Embryonic facial prominence (tissue), 1 donor: ENCODE measurements at regions not wholly inside any gene's neighbourhood (a gene's known extent, or its start where the extent isn't known, plus 50 kb on each side); places are given as distances from the start of the nearest gene placed in this dataset.

Experiments used
- DNase-seq: peaks from one replicate; pipeline ENCODE4 v3.0.0-alpha.2; 2016; ENCODE audit errors: extremely low spot score

DNA sequence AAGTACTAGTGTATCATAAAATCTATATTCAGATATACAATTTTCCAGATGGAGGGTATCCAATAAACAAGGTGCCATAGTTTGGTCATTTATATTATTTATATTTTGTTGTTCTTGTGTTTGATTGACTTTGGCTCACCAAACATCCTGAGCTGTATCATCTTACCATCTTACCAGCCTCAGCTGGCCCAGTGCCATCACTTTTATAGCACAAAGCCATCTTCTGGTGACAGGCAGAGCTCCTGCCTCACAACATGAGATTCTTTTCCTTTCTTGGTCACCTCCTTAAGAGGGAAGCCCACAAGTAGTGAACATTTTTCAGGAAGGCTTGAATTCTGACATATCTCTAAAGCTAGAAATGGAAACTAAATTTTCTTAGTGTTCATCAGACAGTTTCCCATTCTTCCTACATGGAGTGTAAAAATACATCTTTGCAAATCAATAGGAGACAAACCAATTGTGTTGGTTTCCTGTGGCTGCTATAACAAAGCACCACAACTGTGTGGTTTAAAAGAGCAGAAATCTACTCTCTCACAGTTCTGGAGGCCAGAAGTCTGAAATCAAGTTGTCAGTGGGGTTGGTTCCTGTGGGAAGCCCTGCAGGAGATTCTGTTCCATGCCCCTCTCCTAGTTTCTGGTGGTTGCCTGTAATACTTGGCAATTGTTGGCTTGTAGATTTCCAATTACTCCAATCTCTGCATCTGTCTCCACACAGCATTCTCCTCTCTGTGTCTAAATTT, 341.8 kb downstream of the MAN2A1 start:
- DNase-seq: no peak

DNA sequence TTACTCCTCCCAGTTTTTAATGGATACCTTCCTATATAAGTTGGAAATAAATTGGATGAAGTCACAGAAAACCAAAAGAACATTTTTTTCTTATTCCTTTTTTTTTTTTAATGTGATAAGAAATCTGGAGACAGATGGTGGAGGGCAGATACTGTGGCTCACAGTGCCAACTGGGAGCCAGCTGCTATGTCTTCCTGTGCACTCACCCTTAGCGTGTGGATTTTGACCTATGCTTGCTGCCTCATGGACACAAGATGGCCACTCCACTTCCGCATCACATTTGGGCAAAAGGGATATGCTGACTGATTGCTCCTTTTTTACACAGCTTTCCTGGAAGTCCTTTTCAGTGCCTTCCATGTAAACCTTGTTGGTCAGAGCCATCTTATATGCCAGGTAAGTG, 342.6 kb downstream of the MAN2A1 start:
- DNase-seq: no peak

DNA sequence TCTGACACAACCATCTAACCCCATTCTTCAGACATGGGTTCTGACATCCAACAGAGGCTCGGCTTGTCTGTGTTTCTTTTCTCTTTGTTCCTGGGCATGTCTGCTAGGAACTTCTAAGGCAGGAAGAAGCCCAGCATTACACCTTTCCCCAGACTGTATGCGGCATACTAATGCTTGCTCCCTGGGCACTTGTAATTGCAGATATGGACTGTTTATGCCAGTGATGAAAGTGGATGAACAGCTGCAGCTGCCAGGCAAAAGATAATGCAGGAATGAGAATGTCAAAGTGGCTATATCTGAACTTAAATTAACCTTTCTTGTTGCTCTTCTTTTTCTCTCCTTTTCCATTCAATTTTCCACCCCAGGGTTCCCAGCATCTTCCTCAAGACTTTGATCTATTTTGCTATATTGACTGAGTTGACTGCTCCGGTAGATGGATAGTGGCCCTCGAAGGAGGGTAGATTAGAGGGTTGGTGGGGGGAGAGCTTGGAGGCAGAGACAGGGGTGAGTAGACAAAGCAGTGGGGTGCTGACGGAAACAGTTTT, 344.4 kb downstream of the MAN2A1 start:
- no peak for DNase-seq

DNA sequence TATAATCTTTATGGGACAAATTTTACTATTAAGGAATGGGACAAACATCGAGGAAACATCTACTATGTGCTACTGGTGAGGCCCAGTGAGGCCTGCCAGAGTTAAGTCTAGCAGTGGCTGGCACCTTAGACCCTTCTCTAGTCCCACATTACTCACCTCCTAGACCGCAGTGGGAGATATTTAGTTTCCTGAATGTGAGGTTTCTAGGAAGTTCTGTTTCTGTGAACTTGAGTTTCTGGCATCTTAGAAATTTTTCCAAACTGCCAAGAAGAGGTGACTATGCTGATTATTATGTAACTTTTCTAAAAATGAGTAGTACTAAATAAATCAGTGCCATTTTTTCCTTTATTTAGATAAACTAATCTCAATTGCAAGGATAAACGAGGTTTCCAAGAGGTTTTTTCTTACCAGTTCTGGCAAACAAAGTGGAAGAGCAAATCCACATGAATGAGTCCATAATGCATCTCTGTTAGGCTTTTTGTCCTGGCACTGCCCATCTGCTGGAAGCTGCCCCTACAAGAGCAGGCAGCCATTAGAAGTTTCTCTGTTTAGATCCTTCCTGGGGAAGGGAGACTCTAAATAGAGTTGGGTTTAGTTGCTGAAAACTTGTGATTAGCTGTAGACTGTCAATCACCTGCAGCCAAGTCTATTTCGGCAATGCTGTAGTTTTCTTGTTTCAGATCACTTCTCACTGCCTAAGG, 348.7 kb downstream of the MAN2A1 start:
- DNase-seq: no peak

DNA sequence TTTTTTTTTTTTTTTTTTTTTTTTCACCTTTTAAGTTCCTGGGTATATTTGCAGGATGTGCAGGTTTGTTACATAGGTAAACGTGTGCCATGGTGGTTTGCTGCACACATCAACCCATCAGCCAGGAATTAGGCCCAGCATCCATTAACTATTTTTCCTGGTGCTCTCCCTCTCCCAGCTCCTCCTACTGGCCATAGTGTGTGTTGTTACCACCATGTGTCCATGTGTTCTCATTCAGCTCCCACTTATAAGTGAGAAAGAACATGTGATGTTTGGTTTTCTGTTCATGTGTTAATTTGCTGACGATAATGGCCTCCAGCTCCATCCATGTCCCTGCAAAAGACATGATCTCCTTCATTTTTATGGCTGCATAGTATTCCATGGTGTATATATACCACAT, 350.5 kb downstream of the MAN2A1 start:
- DNase-seq: no peak

DNA sequence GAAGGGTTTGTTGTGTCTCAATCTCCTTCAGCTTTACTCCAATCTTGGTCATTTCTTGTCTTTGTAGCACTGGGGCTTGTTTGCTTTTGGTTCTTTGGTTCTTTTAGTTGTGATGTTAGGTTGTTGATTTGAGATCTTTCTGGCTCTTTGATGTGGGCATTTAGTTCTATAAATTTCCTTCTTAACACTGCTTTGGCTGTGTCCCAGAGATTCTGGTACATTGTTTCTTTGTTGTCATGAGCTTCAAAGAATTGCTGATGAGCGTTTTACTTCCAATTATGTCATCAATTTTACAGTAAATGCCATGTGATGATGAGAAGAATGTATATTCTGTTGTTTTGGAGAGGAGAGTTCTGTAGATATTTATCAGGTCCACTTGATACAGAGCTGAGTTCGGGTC, 353.3 kb downstream of the MAN2A1 start:
- no peak for DNase-seq

DNA sequence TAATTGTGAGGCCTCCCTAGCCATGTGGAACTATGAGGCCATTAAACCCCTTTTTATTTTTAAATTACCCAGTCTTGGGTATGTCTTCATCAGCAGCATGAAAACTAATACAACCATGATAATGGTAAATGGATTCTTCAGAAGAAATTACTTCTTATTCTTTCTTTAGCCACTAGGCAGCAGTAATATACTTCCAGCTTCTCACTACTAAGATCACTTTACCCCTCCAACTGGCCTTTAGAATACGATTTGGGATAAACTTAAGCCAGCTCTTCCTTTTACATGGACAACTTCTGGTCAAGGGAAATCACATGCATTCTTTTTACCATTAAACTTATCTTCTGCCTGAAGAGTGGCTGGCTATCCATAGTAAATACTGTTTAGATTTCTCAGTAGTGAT, 355.4 kb downstream of the MAN2A1 start:
- DNase-seq: no peak

DNA sequence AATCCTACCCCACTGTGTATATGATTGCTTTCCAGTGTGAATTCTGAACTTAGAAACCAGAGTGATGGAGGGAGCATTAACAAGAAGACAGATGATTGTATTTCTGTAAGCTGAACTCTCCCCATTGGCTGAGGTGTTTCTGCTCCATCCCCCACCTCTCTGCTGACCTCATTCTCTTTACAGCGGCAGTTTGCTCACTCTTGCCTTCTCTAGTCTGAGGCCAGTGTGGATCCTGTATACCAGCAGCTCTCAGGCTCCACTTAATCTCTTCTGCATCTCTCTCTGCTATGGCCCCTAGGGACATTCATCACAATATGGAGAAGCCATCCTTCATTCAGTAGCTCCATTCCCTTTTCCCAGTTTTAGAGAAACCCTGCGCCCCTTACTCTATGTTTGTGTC, 358.8 kb downstream of the MAN2A1 start:
- DNase-seq: no peak

DNA sequence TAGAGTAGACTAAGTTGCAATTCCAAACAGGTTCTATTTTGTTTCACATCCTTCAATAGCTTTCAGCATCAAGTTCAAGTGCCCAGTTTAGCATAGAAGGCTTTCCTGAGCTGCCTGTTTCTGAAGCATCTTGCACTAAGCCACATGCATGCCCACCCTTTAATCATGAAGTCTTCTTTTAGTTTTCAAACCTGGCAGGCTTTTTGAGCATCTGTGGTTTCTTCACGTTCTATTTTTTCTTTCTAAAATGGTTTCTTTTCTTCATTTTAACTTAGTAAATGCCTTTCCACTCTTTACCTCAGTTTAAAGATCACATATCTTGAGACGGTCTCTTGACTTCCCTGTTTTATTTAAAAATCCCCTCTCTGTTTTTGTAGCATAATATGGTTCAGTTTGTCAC, 360.1 kb downstream of the MAN2A1 start:
- no peak for DNase-seq

DNA sequence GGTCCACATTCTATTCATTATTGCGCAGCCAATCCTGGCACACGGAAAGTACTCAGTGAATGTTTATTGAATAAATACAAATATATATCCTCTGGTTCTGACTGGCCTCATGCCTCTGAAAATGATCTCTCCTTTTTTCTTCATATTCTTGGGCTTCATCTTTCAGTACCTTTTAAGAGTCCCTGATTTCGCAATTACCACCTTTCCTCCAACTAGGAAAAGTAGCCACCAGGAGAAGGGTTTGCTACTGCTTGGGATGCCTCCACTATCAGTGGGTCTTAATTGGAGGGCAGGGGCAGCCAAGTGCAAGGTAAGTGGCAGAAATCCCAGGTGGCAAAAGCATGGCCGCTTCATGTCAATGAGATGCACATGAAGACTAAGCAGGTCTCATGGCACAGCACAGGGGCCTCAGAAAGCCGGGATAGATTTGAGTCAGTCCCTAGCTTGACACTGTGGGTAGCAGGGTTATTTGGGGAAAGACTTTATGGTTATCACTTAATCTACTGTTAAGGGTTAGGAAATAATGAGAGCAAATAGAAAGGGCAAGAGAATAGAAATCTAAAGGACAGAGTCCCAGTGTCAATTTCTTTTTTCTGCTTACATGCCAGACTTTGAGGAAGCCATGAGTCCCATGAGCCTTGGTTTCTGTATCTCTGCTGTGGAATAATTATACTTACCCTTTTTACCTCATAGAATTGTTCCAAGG, 361.1 kb downstream of the MAN2A1 start:
- no peak for DNase-seq

DNA sequence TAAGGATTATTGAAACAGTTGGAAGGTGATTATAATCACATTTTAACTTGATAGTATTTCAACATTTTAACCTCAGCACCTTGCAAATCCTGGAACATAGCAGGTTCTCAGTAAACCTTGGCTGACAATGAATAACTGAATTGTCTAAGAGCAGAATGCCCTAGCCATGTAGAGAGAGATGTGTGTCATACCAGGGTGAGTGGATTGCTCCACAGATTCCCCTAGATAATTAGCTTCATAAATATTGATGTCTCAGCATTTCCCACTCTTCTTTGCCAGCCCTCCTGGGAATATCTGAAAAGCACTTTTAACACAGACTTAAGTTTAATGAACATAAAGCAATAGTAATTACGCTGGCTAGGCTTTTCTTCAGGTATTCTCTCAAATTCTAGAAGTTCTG, 363.5 kb downstream of the MAN2A1 start:
- no peak for DNase-seq

DNA sequence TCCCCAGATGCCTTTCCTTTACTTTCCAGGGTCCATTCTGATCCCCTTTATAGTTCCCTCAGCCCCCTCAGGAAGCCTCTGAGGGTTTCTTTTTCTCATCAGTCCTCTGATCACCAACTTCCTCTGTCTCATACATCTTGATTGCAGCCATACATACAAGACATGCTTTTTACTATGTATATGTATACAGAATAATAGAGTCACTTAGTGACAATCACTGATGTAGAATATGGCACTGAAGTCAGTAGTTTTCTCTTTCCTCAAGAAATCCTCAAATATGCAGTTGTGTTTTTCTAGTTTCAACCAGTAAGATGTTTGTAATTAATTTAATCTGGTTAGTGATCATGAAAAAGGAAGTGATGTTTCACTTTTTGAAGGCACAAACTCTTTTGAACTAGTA, 364.1 kb downstream of the MAN2A1 start:
- DNase-seq: no peak

DNA sequence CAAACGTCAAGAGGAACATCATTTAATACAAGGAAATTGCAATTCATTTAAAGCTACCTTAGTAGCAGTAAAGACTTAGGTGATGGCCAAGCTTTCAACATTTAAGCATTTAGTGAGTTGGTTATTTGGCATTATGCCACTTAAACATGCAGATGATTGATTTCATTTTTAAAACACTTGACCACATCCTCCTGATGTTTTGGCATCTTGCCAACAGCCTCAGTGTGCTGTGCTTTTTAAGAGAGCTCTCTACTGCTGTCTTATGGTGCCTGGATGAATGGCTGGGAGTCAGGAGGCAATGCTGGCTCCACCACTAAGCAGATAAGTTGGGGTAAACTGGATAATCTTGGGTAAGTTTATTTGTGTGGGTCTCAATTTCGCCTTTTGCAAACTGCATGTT, 364.5 kb downstream of the MAN2A1 start:
- no peak for DNase-seq

DNA sequence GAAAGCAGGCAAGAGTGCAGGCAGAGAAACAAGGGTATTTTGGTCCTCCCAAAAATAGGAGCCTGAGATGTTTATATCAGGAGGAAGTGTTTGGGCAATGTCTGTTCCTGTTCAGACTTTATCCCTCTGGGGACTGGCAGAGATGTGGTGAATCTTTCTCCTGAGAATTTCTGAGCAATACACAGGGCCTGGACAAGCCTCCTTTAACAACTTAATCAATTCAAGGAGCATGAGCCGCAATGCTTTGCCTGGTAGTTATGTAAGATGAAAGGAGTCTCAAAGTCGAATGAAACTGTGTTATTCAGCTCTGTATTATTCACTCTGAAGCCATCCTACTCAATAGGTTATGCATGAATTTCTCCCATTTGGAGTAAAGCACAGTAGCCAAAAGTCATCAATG, 365.6 kb downstream of the MAN2A1 start:
- DNase-seq: no peak

DNA sequence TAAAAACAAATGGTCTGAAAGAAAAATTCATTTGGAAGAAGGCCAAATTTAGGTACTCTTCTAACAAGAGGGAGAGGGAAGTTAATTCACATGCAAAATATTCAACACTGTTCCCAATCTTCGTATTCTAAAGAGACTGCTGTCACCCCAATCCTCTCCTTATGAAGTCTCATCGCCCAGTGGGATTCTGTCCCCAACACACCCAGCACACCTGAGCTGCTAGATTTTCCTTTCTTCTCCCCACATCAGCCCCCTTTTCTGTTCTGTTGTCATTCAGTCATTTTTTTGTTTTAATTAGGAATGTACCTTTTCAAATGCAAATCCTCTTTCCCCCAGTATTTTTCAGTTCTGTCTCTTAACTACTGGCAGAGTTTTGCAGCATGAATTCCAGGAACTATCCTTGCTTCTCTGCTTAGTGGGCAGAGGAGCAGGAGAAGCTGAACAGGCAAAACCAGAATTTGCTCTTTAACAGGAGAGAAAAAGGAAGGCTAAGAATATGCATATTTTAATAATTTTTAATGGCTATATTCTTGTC, 366.9 kb downstream of the MAN2A1 start:
- no peak for DNase-seq

DNA sequence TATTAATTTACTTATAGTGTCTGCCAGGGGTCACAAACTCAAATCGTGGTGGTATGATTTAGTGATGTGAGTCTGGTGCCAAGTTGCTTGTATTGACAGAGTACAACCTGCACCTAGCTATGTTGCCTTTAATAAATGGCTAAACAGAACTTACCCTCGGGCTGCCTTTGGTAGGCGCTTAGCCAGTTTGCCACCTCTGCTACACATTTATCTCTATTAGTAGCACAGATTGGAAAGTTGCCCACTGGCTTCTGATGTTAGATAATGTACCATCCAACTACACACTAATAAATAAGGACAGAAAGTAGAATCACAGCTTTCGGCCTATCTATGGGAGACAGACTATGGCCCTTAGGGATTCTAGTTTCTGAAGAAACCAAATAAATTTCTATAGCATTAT, 368.4 kb downstream of the MAN2A1 start:
- no peak for DNase-seq

DNA sequence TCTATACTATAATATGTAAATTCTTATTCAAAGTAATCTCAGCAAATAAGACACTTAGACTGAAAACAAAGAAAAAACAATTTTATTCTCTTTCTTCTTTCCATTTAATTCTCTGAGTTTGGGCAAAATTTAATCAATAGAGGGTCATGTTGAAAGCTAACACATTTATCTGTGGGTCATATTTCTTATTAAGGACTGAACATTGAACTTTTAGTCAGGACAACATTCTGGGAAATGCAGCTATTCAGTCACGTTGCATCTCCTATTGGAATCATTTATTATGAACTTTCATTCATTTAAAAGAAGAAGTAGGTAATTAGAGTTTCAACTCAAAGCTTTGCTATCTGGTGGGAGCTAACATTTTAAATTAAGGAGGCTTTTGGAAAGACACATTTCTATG, 372.5 kb downstream of the MAN2A1 start:
- no peak for DNase-seq

DNA sequence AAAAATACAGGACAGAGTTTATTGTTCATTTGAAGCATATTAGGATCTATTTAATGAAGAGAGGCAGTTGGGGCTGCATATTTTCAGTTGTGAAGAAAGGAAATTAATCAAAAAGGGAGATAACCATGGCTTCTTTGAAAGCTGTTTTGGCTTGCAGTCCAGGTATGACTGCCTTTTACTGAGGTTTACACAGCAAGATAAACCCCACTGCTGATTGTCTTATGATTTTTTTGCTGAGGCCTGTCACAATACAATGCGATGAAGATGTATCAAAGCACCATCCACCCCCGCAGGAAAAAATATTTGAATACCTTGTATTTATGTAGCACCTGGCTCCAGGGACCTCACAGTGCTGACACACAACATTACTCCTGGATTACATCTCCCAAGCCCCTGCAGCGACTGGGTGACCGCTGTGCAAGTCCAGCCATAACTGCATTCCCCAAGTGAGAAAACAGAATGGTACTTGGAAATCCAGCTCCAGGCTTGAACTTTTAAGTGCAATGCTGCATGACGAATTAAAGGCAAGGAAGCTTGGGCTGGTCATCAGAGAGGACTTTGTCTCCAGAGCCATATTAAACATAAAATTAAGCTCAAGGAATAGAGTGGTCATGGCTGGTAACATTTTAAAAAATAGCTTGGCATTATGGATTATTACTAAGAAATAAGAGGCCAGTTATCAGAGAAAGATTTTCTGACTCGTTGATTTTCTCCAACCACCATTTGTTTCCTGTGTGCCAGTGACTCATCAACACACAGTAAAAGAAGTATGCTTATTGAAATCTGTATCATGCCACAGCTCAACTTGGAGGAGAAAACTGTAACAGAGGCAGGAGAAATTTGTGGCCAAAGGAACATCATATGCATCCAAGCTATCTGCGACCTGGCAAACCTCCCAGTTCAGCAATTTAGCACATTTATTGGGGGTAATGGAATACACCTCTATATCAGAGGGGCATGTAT, 374.2 kb downstream of the MAN2A1 start:
- no peak for DNase-seq

DNA sequence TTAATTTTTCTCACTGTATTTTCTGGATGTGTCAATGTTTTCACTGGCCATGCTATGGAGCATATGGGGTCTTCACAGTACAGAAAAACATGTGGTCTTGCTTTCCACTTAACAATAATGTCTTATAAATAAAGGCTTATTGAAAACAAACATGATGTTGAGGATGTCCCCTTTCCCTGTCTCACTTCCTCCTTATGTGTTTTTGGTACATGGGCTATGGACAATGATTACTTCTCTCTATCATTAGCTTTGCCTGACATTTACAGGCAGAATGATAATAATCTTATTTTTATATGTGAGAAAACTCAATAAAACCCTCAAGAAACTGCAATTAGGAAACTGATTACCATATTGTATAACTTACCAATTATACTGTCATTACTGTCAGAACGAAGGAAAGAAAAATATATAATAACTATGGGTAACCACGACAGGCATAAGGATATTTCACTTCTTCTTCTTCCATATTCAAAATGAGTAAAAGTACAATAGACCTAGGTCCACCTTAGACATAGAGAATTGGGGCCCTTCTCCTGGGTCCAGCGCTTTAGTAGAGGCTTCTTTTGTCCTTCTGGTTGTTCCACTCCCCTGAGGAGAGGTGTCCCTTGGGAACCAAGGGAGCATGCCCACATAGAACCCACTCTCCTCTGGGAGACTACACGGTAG, 375.0 kb downstream of the MAN2A1 start:
- DNase-seq: no peak

DNA sequence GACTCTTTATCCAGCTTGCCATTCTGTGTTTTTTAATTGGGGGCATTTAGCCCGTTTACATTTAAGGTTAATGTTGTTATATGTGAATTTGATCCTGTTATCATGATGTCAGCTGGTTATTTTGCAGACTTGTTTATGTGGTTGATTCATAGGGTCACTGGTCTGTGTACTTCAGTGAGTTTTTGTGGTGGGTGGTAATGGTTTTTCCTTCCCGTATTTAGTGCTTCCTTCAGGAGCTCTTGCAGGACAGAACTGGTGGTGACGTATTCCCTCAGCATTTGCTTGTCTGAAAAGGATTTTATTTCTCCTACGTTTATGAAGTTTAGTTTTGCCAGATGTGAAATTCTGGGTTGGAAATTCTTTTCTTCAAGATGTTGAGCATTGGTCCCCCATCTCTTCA, 381.1 kb downstream of the MAN2A1 start:
- no peak for DNase-seq

DNA sequence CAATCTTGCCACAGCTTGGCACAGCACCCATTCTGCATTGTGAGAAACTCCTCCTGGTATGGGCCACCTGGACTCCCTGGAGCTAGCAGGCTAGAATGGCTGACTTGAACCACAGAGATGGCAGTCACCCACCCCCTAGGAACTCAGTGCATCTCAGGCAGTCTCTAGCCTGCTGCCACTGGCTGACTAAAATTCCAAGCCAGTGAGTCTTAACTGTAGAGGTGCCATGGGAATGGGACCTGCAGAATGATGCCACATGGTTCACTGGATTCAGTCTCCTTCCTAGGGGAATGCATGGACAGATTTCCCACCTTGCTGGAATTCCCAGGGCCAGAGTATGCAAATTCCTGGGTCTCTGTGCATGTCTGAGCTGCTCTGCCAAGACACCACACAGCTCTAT, 382.9 kb downstream of the MAN2A1 start:
- no peak for DNase-seq
